ENCODE measurements at regions not wholly inside any gene's neighbourhood (a gene's known extent, or its start where the extent isn't known, plus 50 kb on each side); places are given as distances from the start of the nearest gene placed in this dataset.
"Not testable (repeated sequence)": the region's sequence is repeated elsewhere in the genome, so short reads cannot be mapped to it uniquely, and the experiment has no call there.

- DNase-seq: no peak
These were observed 99.5 kb upstream of the KLHL13 start for GRCh38 chrX:118216087-118216486.

- DNase-seq: no peak
These were observed 99.9 kb upstream of the KLHL13 start for GRCh38 chrX:118216509-118216908.

GRCh38 chrX:118218079-118218478 lies 101.5 kb upstream of the KLHL13 start:
- no peak for DNase-seq

- DNase-seq: no peak
These were observed 102.3 kb upstream of the KLHL13 start for GRCh38 chrX:118218940-118219339.

GRCh38 chrX:118219866-118220265 lies 103.3 kb upstream of the KLHL13 start:
- DNase-seq: no peak

GRCh38 chrX:118220509-118220908 lies 103.9 kb upstream of the KLHL13 start:
- no peak for DNase-seq

GRCh38 chrX:118221270-118221669 lies 104.7 kb upstream of the KLHL13 start:
- no peak for DNase-seq

GRCh38 chrX:118221733-118222132 lies 105.1 kb upstream of the KLHL13 start:
- no peak for DNase-seq

GRCh38 chrX:118222421-118222820 lies 105.8 kb upstream of the KLHL13 start:
- no peak for DNase-seq

GRCh38 chrX:118225711-118226428 lies 109.3 kb upstream of the KLHL13 start:
- no peak for DNase-seq

GRCh38 chrX:118228041-118228440 lies 111.4 kb upstream of the KLHL13 start:
- no peak for DNase-seq

GRCh38 chrX:118228456-118228855 lies 111.8 kb upstream of the KLHL13 start:
- no peak for DNase-seq

- DNase-seq: no peak
These were observed 114.4 kb upstream of the WDR44 start for GRCh38 chrX:118231464-118231863.

GRCh38 chrX:118239178-118239870 lies 106.6 kb upstream of the WDR44 start:
- peak; percentile 1 for DNase-seq

- no peak for DNase-seq
These were observed 105.8 kb upstream of the WDR44 start for GRCh38 chrX:118239913-118240698.

- not testable (repeated sequence) for DNase-seq
These were observed 98.9 kb upstream of the WDR44 start for GRCh38 chrX:118246961-118247360.

GRCh38 chrX:118249146-118249545 lies 96.8 kb upstream of the WDR44 start:
- no peak for DNase-seq

- no peak for DNase-seq
These were observed 95.5 kb upstream of the WDR44 start for GRCh38 chrX:118250445-118250844.

GRCh38 chrX:118251271-118251670 lies 94.6 kb upstream of the WDR44 start:
- DNase-seq: peak; percentile 1

GRCh38 chrX:118252967-118253366 lies 92.9 kb upstream of the WDR44 start:
- DNase-seq: no peak

- peak; percentile 1 for DNase-seq
These were observed 91.3 kb upstream of the WDR44 start for GRCh38 chrX:118254611-118255010.

- DNase-seq: no peak
These were observed 90.0 kb upstream of the WDR44 start for GRCh38 chrX:118255921-118256320.

- no peak for DNase-seq
These were observed 88.1 kb upstream of the WDR44 start for GRCh38 chrX:118257781-118258180.

GRCh38 chrX:118259213-118259612 lies 86.7 kb upstream of the WDR44 start:
- no peak for DNase-seq

All from HCEC 1CT (cell line).